SK-N-SH (cell line): ENCODE measurements at regions not wholly inside any gene's neighbourhood (a gene's known extent, or its start where the extent isn't known, plus 50 kb on each side); places are given as distances from the start of the nearest gene placed in this dataset.

ENCODE experiments used
- CTCF ChIA-PET: fragments of 300-600, 350-600 bp; formaldehyde crosslinking; extraction: SDS; loops from one replicate; lab custom pipeline; 2021; lab: Yijun Ruan, JAX
- POLR2A ChIA-PET: fragments of 350-600 bp; sonication (Branson Sonifier 250); formaldehyde crosslinking; extraction: SDS; loops from one replicate; lab custom pipeline; 2020; ENCODE audit warnings: antibody characterized with exemption, inconsistent platforms; lab: Yijun Ruan, JAX
- DNase-seq: peaks from one replicate; pipeline ENCODE4 v3.0.0; 2012
- H2AFZ ChIP-seq: fragments of 200-600 bp; sonication (generic); 2 replicates; pipeline ENCODE4 v1.8.1; 2016; ENCODE audit warnings: antibody characterized with exemption, mild to moderate bottlenecking, low read depth
- H3F3A ChIP-seq: fragments of 200-600 bp; sonication (generic); replicated peaks from 2 replicates; pipeline ENCODE3; 2016; ENCODE audit warnings: antibody characterized with exemption, mild to moderate bottlenecking; ENCODE audit not compliant: insufficient read depth
- H3K27ac ChIP-seq, 2 experiments: fragments of 200-500 bp in 1 of 2; fragments of 200-600 bp in 1 of 2; sonication (Bioruptor generic) in 1 of 2; sonication (generic), shearing (Covaris generic) in 1 of 2; 2 replicates each; pipeline versions ENCODE4 v1.5.1 to v1.6.1; 2014 to 2016; ENCODE audit warnings: low read depth in 2 of 2, inconsistent platforms in 1 of 2, low read length in 1 of 2, mild to moderate bottlenecking in 1 of 2, mixed read lengths in 1 of 2
- H3K27me3 ChIP-seq: fragments of 200-600 bp; sonication (generic), shearing (Covaris generic); 2 replicates; pipeline ENCODE4 v1.6.1; 2016; ENCODE audit warnings: mixed run types; ENCODE audit not compliant: insufficient read depth
- H3K36me3 ChIP-seq, 2 experiments: fragments of 200-500 bp in 1 of 2; fragments of 200-600 bp in 1 of 2; sonication (Bioruptor generic) in 1 of 2; sonication (generic) in 1 of 2; replicated peaks in 1 of 2; 2 replicates each; pipeline versions ENCODE3 to v1.5.1; 2014 to 2016; ENCODE audit warnings: low read length in 1 of 2, mild to moderate bottlenecking in 1 of 2; ENCODE audit not compliant: insufficient read depth in 2 of 2, control insufficient read depth in 1 of 2
- H3K4me1 ChIP-seq, 2 experiments: fragments of 200-500 bp in 1 of 2; fragments of 200-600 bp in 1 of 2; sonication (Bioruptor generic) in 1 of 2; sonication (generic), shearing (Covaris generic) in 1 of 2; 2 replicates each; pipeline versions ENCODE4 v1.5.1 to v1.6.1; 2014 to 2016; ENCODE audit warnings: low read depth in 1 of 2, low read length in 1 of 2, mixed run types in 1 of 2; ENCODE audit not compliant: insufficient read depth in 2 of 2, control insufficient read depth in 1 of 2
- H3K4me2 ChIP-seq: fragments of 200-600 bp; sonication (generic), shearing (Covaris generic); 2 replicates; pipeline ENCODE4 v1.6.1; 2017; ENCODE audit warnings: mixed run types
- H3K4me3 ChIP-seq, 2 experiments: fragments of 200-500 bp in 1 of 2; fragments of 200-600 bp in 1 of 2; sonication (Bioruptor generic) in 1 of 2; sonication (generic), shearing (Covaris generic) in 1 of 2; 2 replicates each; pipeline versions ENCODE4 v1.5.1 to v1.8.1; 2014 to 2016; ENCODE audit warnings: low read depth in 2 of 2, inconsistent platforms in 1 of 2, low read length in 1 of 2, mild to moderate bottlenecking in 1 of 2, mixed read lengths in 1 of 2, moderate library complexity in 1 of 2
- H3K79me2 ChIP-seq: fragments of 200-600 bp; sonication (generic); 2 replicates; pipeline ENCODE4 v1.8.1; 2017; ENCODE audit warnings: mild to moderate bottlenecking; ENCODE audit not compliant: insufficient read depth
- H3K9ac ChIP-seq: fragments of 200-600 bp; sonication (generic); 2 replicates; pipeline ENCODE4 v1.6.1; 2017; ENCODE audit warnings: mixed run types
- H3K9me2 ChIP-seq: fragments of 200-600 bp; sonication (generic); 2 replicates; pipeline ENCODE4 v1.6.1; 2017; ENCODE audit warnings: mixed run types
- H3K9me3 ChIP-seq: fragments of 200-600 bp; sonication (generic); 2 replicates; pipeline ENCODE4 v1.6.1; 2017; ENCODE audit warnings: mixed run types, mild to moderate bottlenecking, moderate library complexity
- H4K20me1 ChIP-seq: fragments of 200-600 bp; sonication (generic); 2 replicates; pipeline ENCODE4 v1.6.1; 2017; ENCODE audit warnings: mild to moderate bottlenecking, mixed run types; ENCODE audit not compliant: insufficient read depth
- CHD2 ChIP-seq: fragments of 150-350 bp; IDR thresholded peaks from 2 replicates; pipeline ENCODE4 v1.6.1; 2018; ENCODE audit warnings: low read length; ENCODE audit not compliant: partially characterized antibody
- ELF1 ChIP-seq: IDR thresholded peaks from 2 replicates; pipeline ENCODE4 v1.4.0; 2012
- FOSL2 ChIP-seq: IDR thresholded peaks from 2 replicates; pipeline ENCODE4 v1.4.0; 2012; ENCODE audit warnings: low read depth, mild to moderate bottlenecking, moderate library complexity, borderline replicate concordance
- FOXJ3 ChIP-seq: sonication (generic); formaldehyde crosslinking; IDR thresholded peaks from 2 replicates; pipeline ENCODE4 v1.5.1; 2020; ENCODE audit warnings: mild to moderate bottlenecking, missing genetic modification reagents
- FOXM1 ChIP-seq: IDR thresholded peaks from 2 replicates; pipeline ENCODE4 v1.4.0; 2012; ENCODE audit warnings: low read depth, mild to moderate bottlenecking
- MXI1 ChIP-seq: IDR thresholded peaks from 2 replicates; pipeline ENCODE4 v1.6.1; 2012; ENCODE audit warnings: mild to moderate bottlenecking, low read depth, low read length, improper control_type of control experiment
- PBX3 ChIP-seq: IDR thresholded peaks from 2 replicates; pipeline ENCODE4; 2012
- RAD21 ChIP-seq: IDR thresholded peaks from 2 replicates; pipeline ENCODE4 v1.6.1; 2012; ENCODE audit warnings: mild to moderate bottlenecking, low read length
- RCOR1 ChIP-seq: fragments of 150-350 bp; IDR thresholded peaks from 2 replicates; pipeline ENCODE4 v1.6.1; 2017; ENCODE audit warnings: antibody characterized with exemption, low read length
- SMC3 ChIP-seq: IDR thresholded peaks from 2 replicates; pipeline ENCODE4 v1.6.1; 2012; ENCODE audit warnings: low read depth, low read length, improper control_type of control experiment
- TAF1 ChIP-seq: IDR thresholded peaks from 2 replicates; pipeline ENCODE4 v1.6.1; 2012; ENCODE audit warnings: low read depth, mild to moderate bottlenecking, low read length, moderate library complexity, borderline replicate concordance
- USF2 ChIP-seq: fragments of 150-350 bp; IDR thresholded peaks from 2 replicates; pipeline ENCODE4 v1.6.1; 2017; ENCODE audit warnings: antibody characterized with exemption, low read length, low read depth, borderline replicate concordance
- YY1 ChIP-seq: IDR thresholded peaks from 2 replicates; pipeline ENCODE4 v1.4.0; 2012; ENCODE audit warnings: low read depth, mild to moderate bottlenecking
- WGBS: methylation state at CpG from one replicate; pipeline ENCODE4 v1.1.6; 2017; ENCODE audit warnings: low lambda C conversion rate; 5-methylcytosine and 5-hydroxymethylcytosine counted together
- TF ChIP-seq, protein P1 (sequence below): IDR thresholded peaks from 2 replicates; pipeline ENCODE4 v1.4.0; 2012; ENCODE audit warnings: low read depth

DNA sequence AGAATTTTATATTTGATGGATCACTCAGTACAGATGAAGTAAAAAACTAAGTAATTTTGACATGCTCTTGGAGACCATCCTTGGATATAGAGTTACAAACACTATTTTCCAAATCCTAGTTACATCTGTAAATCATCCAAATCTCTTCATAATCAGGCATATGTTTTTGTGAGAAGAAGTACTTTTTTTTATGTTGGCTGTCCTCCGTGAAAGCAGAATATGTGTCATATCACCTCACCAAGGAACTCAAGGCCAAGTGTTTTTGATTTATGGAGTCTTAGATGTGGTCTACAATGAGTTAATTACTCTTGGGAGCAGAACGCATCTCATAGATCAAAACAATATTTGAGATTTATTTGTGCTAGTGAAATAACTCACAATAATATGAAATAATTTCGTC, 416.5 kb upstream of the TGFBR2 start (continued):
- no peak for TF ChIP-seq ELF1
- no peak for TF ChIP-seq RAD21
- TF ChIP-seq, protein P1, sequence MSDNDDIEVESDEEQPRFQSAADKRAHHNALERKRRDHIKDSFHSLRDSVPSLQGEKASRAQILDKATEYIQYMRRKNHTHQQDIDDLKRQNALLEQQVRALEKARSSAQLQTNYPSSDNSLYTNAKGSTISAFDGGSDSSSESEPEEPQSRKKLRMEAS = no peak
- no peak for TF ChIP-seq CHD2

- Histone ChIP-seq H3K9me3 (no peaks in the 10 kb centered on the region), H3F3A (no peaks in the 10 kb centered on the region), H3K4me3 (no peak overlapping the region), H3K9me2 (no peaks in the 10 kb centered on the region), H3K36me3 (no peaks in the 10 kb centered on the region), H3K79me2 (no peaks in the 10 kb centered on the region), H3K27me3 (no peaks in the 10 kb centered on the region), H3K27ac (no peak overlapping the region), H3K9ac (no peak overlapping the region), H3K4me2 (no peak overlapping the region), H2AFZ (no peak overlapping the region), H4K20me1 (no peaks in the 10 kb centered on the region), H3K4me1 (peaks cover 4 to 13% of the 10 kb centered on the region in 2 experiments; a peak in 3 of 4 replicates)
- TF ChIP-seq RCOR1 (no peak), TAF1 (no peak), USF2 (no peak), FOSL2 (no peak)
- ChIA-PET POLR2A (no interaction called here), CTCF (interaction anchor here (0.9 to 2.5 kb wide), 2 partner anchors 151 to 574 kb away, joined by 3 to 31 read pairs; no protein-coding TSS in a partner anchor)
- 38% methylated on average over 2 of the region's 2 CpGs for WGBS
- no peak for DNase-seq
Observed at GRCh38 chr3:30193625-30194044, 412.8 kb upstream of the TGFBR2 start.

DNA sequence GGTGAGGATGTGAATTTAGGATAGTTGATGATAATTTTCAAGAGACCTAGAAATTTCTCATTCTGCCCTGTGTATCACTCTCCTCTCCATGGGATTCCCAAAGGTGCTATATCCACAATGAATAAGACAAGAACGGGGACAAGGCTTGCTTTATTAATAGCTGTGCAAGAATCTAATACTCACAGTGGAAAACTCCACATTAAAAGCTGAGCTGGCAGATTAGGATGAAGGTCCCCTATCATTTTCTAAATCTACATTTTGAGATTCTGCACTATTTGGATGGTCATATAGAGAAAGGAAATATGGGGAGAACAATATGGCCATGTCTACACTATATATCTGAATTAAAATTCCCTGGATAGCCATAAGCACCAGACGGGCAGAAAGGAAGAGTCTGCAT, 411.0 kb upstream of the TGFBR2 start:
- Histone ChIP-seq H3K36me3 (no peaks in the 10 kb centered on the region), H3K9me2 (no peaks in the 10 kb centered on the region), H3K27ac (no peak overlapping the region), H4K20me1 (no peaks in the 10 kb centered on the region), H2AFZ (no peak overlapping the region), H3K9ac (no peak overlapping the region), H3F3A (no peaks in the 10 kb centered on the region), H3K9me3 (no peaks in the 10 kb centered on the region), H3K4me2 (no peak overlapping the region), H3K27me3 (no peaks in the 10 kb centered on the region), H3K4me1 (peaks cover 2 to 10% of the 10 kb centered on the region in 2 experiments; a peak in 3 of 4 replicates), H3K79me2 (no peaks in the 10 kb centered on the region), H3K4me3 (no peak overlapping the region)
- CTCF ChIA-PET = interaction anchor here (0.6 to 5.4 kb wide), 5 partner anchors 19 to 556 kb away, joined by 3 to 193 read pairs (median 4); no protein-coding TSS in a partner anchor
- no peak for DNase-seq
- POLR2A ChIA-PET = no interaction called here
- 93% methylated on average over 2 of the region's 2 CpGs for WGBS
- TF ChIP-seq FOSL2 (no peak), SMC3 (no peak), FOXJ3 (CRISPR knock-in tag) (no peak), MXI1 (no peak), YY1 (no peak), PBX3 (no peak), FOXM1 (no peak)
